HepG2 (cell line): ENCODE measurements at regions not wholly inside any gene's neighbourhood (a gene's known extent, or its start where the extent isn't known, plus 50 kb on each side); places are given as distances from the start of the nearest gene placed in this dataset.

ENCODE experiments used
- ATAC-seq: fragments of 200-7000 bp; cut with Tn5 transposase; 3 replicates; pipeline ENCODE4 v1.9.1; 2020; ENCODE audit warnings: mild to moderate bottlenecking, moderate library complexity
- BruUV-seq: library from RNA; stranded (reverse); fragments of 400-500 nt; replicated peaks from 2 replicates; lab custom pipeline; 2021; lab: Mats Ljungman, UMichigan
- CTCF ChIA-PET: fragments of 300-600 bp; formaldehyde crosslinking; extraction: SDS; loops from one replicate; lab custom pipeline; 2021; ENCODE audit warnings: low total read pairs, inconsistent platforms, low intra/inter-chr PET ratio; lab: Yijun Ruan, JAX
- POLR2A ChIA-PET: fragments of 350-600 bp; sonication (Branson Sonifier 250); formaldehyde crosslinking; loops from one replicate; lab custom pipeline; 2020; ENCODE audit warnings: antibody characterized with exemption, inconsistent platforms; lab: Yijun Ruan, JAX
- DNase-seq: peaks from one replicate; pipeline ENCODE4 v3.0.0-alpha.2; 2015; ENCODE audit warnings: low spot score
- FAIRE-seq: peaks from 3 replicates; lab custom pipeline; 2011; peaks lifted over from hg19 to GRCh38; lab: Jason Lieb, UNC
- H2AFZ ChIP-seq: one replicate; pipeline ENCODE4 v1.6.1; 2011; ENCODE audit warnings: low read length, inconsistent platforms
- H3K27ac ChIP-seq: fragments of 300-600 bp; 3 replicates; pipeline ENCODE4 v1.8.0; 2011; ENCODE audit warnings: mixed run types, mild to moderate bottlenecking, mixed read lengths, low read length, inconsistent platforms; ENCODE audit not compliant: insufficient read depth; ENCODE audit errors: extremely low read length
- H3K27me3 ChIP-seq, 2 experiments: fragments of 200-600 bp in 1 of 2; 2 replicates in 1 of 2; 3 replicates in 1 of 2; pipeline versions ENCODE4 v1.6.0 to v1.8.0; 2011; ENCODE audit warnings: low read length in 2 of 2, mild to moderate bottlenecking in 2 of 2, moderate library complexity in 2 of 2, inconsistent platforms in 1 of 2; ENCODE audit not compliant: insufficient read depth in 2 of 2, control insufficient read depth in 1 of 2
- H3K36me3 ChIP-seq, 2 experiments: fragments of 200-600 bp in 1 of 2; replicated peaks in 1 of 2; 2 replicates in 1 of 2; 3 replicates in 1 of 2; pipeline versions ENCODE4 v1.5.1 to v1.8.0; 2011; ENCODE audit warnings: low read length in 2 of 2, inconsistent platforms in 1 of 2; ENCODE audit not compliant: insufficient read depth in 2 of 2, control insufficient read depth in 1 of 2
- H3K4me1 ChIP-seq: 2 replicates; pipeline ENCODE4 v1.5.1; 2012; ENCODE audit warnings: low read length, inconsistent platforms; ENCODE audit not compliant: insufficient read depth
- H3K4me2 ChIP-seq: 2 replicates; pipeline ENCODE4 v1.6.0; 2011; ENCODE audit warnings: low read depth, low read length, inconsistent platforms
- H3K4me3 ChIP-seq, 3 experiments: fragments of 200-600 bp in 1 of 3; sonication (generic), shearing (Covaris generic) in 1 of 3; replicated peaks in 1 of 3; 2 replicates each; pipeline ENCODE4 v1.5.1; 2011 to 2016; ENCODE audit warnings: low read length in 3 of 3, inconsistent platforms in 2 of 3, low read depth in 2 of 3, mild to moderate bottlenecking in 2 of 3, control low read depth in 1 of 3, mixed read lengths in 1 of 3; ENCODE audit not compliant: insufficient read depth in 1 of 3
- H3K79me2 ChIP-seq: one replicate; pipeline ENCODE4 v1.6.1; 2011; ENCODE audit warnings: low read length, inconsistent platforms; ENCODE audit not compliant: insufficient read depth
- H3K9ac ChIP-seq: 2 replicates; pipeline ENCODE4 v1.6.0; 2011; ENCODE audit warnings: mild to moderate bottlenecking, low read depth, low read length, inconsistent platforms; ENCODE audit not compliant: insufficient read depth
- H3K9me3 ChIP-seq: 2 replicates; pipeline ENCODE4 v1.5.1; 2012; ENCODE audit warnings: mild to moderate bottlenecking, low read length
- H4K20me1 ChIP-seq: 2 replicates; pipeline ENCODE4 v1.6.0; 2011; ENCODE audit warnings: inconsistent platforms, mild to moderate bottlenecking, low read length, moderate library complexity; ENCODE audit not compliant: insufficient read depth
- AHDC1 ChIP-seq: sonication (generic); formaldehyde crosslinking; IDR thresholded peaks from 2 replicates; pipeline ENCODE4 v1.5.1; 2020; ENCODE audit warnings: mild to moderate bottlenecking, missing genetic modification reagents, borderline replicate concordance
- BCL6 ChIP-seq: IDR thresholded peaks from 2 replicates; pipeline ENCODE4 v1.6.1; 2016; ENCODE audit warnings: missing genetic modification reagents, missing compliant biosample characterization
- DNMT1 ChIP-seq: sonication (generic); formaldehyde crosslinking; IDR thresholded peaks from 2 replicates; pipeline ENCODE4 v1.5.1; 2020; ENCODE audit warnings: mild to moderate bottlenecking, missing genetic modification reagents
- DR1 ChIP-seq: sonication (generic); formaldehyde crosslinking; IDR thresholded peaks from 2 replicates; pipeline ENCODE4 v1.8.0; 2021; ENCODE audit warnings: mild to moderate bottlenecking, missing genetic modification reagents, inconsistent platforms
- FOXP1 ChIP-seq, 2 experiments: fragments of 450-650 bp in 1 of 2; IDR thresholded peaks; 2 replicates each; pipeline ENCODE4 v1.6.1; 2017 to 2018; ENCODE audit warnings: antibody characterized with exemption in 1 of 2
- HDAC1 ChIP-seq: sonication (generic); formaldehyde crosslinking; IDR thresholded peaks from 2 replicates; pipeline ENCODE4 v1.5.1; 2020; ENCODE audit warnings: mild to moderate bottlenecking, missing genetic modification reagents
- HNF4A ChIP-seq: sonication (generic); formaldehyde crosslinking; IDR thresholded peaks from 2 replicates; pipeline ENCODE4 v1.4.0; 2020; ENCODE audit warnings: missing genetic modification reagents
- MZF1 ChIP-seq: sonication (generic); formaldehyde crosslinking; IDR thresholded peaks from 2 replicates; pipeline ENCODE4 v1.8.1; 2023; ENCODE audit warnings: mild to moderate bottlenecking, missing genetic modification reagents, borderline replicate concordance
- NR2C2 ChIP-seq: sonication (generic); formaldehyde crosslinking; IDR thresholded peaks from 2 replicates; pipeline ENCODE4 v1.4.0; 2020; ENCODE audit warnings: missing genetic modification reagents, mild to moderate bottlenecking, moderate library complexity, borderline replicate concordance
- PCBP1 ChIP-seq: fragments of 200-400 bp; formaldehyde crosslinking; IDR thresholded peaks from 2 replicates; pipeline ENCODE4 v1.6.1; 2017; ENCODE audit warnings: mild to moderate bottlenecking, low read depth, low read length, borderline replicate concordance
- RBM22 ChIP-seq: fragments of 200-400 bp; formaldehyde crosslinking; optimal IDR thresholded peaks from 2 replicates; pipeline ENCODE3; 2017; ENCODE audit warnings: mild to moderate bottlenecking, low read length, moderate library complexity
- RXRB ChIP-seq: IDR thresholded peaks from 2 replicates; pipeline ENCODE4 v1.6.1; 2016; ENCODE audit warnings: borderline replicate concordance, missing genetic modification reagents, missing compliant biosample characterization
- SRSF4 ChIP-seq: fragments of 200-400 bp; formaldehyde crosslinking; IDR thresholded peaks from one replicate; pipeline ENCODE4 v1.6.1; 2018; ENCODE audit warnings: mild to moderate bottlenecking, low read depth, low read length, moderate library complexity; ENCODE audit not compliant: poor library complexity, severe bottlenecking
- TEAD2 ChIP-seq: sonication (generic); formaldehyde crosslinking; IDR thresholded peaks from 2 replicates; pipeline ENCODE4 v1.9.0; 2021; ENCODE audit warnings: missing genetic modification reagents
- ZNF331 ChIP-seq: sonication (generic); formaldehyde crosslinking; IDR thresholded peaks from 2 replicates; pipeline ENCODE4 v1.4.0; 2020; ENCODE audit warnings: missing genetic modification reagents
- ZNF570 ChIP-seq: sonication (generic); formaldehyde crosslinking; IDR thresholded peaks from 2 replicates; pipeline ENCODE4 v1.4.0; 2020; ENCODE audit warnings: mild to moderate bottlenecking, missing genetic modification reagents, borderline replicate concordance
- ZNF83 ChIP-seq: sonication (generic); formaldehyde crosslinking; IDR thresholded peaks from 2 replicates; pipeline ENCODE4 v1.4.0; 2020; ENCODE audit warnings: missing genetic modification reagents, mild to moderate bottlenecking, borderline replicate concordance
- ZSCAN12 ChIP-seq: sonication (generic); formaldehyde crosslinking; IDR thresholded peaks from 2 replicates; pipeline ENCODE4 v1.9.0; 2021; ENCODE audit warnings: mild to moderate bottlenecking, missing genetic modification reagents
- WGBS: methylation state at CpG from one replicate; pipeline ENCODE4 v1.1.6; 2017; ENCODE audit warnings: low lambda C conversion rate; 5-methylcytosine and 5-hydroxymethylcytosine counted together
- in situ Hi-C: cut with HindIII; loops from 2 replicates; pipeline ENCODE4 v1.10.0; 2017; ENCODE audit warnings: low pct_unique_long_range_greater_than_20kb; ENCODE audit not compliant: extremely low pct_ligation_motif_present
- intact Hi-C: fragments of 100-400 bp; cut with micrococcal nuclease; formaldehyde crosslinking; loops from one replicate; pipeline ENCODE4 v1.10.0; 2022; ENCODE audit not compliant: unreplicated experiment
- TF ChIP-seq, protein P1 (sequence below): sonication (generic); formaldehyde crosslinking; IDR thresholded peaks from 2 replicates; pipeline ENCODE4 v1.9.0; 2021; ENCODE audit warnings: missing genetic modification reagents, mild to moderate bottlenecking, borderline replicate concordance

GRCh38 chr2:123015186-123015585, 1009.9 kb upstream of the CNTNAP5 start (continued):
- TF ChIP-seq AHDC1 (CRISPR knock-in tag) (peak; percentile 81; the same call in 1 of the 2 replicates), HNF4A (CRISPR knock-in tag) (peak; percentile 72), RXRB (CRISPR knock-in tag) (no peak), TEAD2 (no peak), HDAC1 (CRISPR knock-in tag) (peak; percentile 54), FOXP1 (IDR thresholded peaks at IDR 0.05) (peak; percentile 90), FOXP1 (CRISPR knock-in tag; IDR thresholded peaks at IDR 0.05) (peak; percentile 77), BCL6 (CRISPR knock-in tag) (peak; percentile 94), ZNF83 (CRISPR knock-in tag) (no peak)

GRCh38 chr2:123035541-123035940, 989.5 kb upstream of the CNTNAP5 start:
- ChIA-PET CTCF (no interaction called here), POLR2A (no interaction called here)
- Histone ChIP-seq H3K36me3 (no peaks in the 10 kb centered on the region), H3K79me2 (no peaks in the 10 kb centered on the region), H3K27ac (no peak overlapping the region), H2AFZ (no peak overlapping the region), H4K20me1 (no peaks in the 10 kb centered on the region), H3K9ac (no peak overlapping the region), H3K4me3 (no peak overlapping the region), H3K4me2 (no peak overlapping the region), H3K4me1 (no peaks in the 10 kb centered on the region), H3K27me3 (no peaks in the 10 kb centered on the region), H3K9me3 (peaks cover 76% of the 10 kb centered on the region)
- no TSS peak for BruUV-seq
- FAIRE-seq (no peak), DNase-seq (no peak), ATAC-seq (no peak)
- WGBS, result 0% methylated on average over 1 of the region's 1 CpG
- intact Hi-C loops, result no loop called here
- in situ Hi-C loops, result no loop called here
- no peak for TF ChIP-seq NR2C2
- no peak for TF ChIP-seq ZNF331 (CRISPR knock-in tag)
- TF ChIP-seq SRSF4, result no peak
- no peak for TF ChIP-seq DNMT1 (CRISPR knock-in tag)
- TF ChIP-seq ZNF570 (CRISPR knock-in tag), result no peak
- TF ChIP-seq MZF1, result no peak
- no peak for TF ChIP-seq DR1 (CRISPR knock-in tag)
- TF ChIP-seq RBM22, result no peak
- no peak for TF ChIP-seq ZSCAN12 (CRISPR knock-in tag)
- no peak for TF ChIP-seq PCBP1
- TF ChIP-seq, protein P1, sequence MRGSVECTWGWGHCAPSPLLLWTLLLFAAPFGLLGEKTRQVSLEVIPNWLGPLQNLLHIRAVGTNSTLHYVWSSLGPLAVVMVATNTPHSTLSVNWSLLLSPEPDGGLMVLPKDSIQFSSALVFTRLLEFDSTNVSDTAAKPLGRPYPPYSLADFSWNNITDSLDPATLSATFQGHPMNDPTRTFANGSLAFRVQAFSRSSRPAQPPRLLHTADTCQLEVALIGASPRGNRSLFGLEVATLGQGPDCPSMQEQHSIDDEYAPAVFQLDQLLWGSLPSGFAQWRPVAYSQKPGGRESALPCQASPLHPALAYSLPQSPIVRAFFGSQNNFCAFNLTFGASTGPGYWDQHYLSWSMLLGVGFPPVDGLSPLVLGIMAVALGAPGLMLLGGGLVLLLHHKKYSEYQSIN, result no peak
